ENCODE measurements at regions not wholly inside any gene's neighbourhood (a gene's known extent, or its start where the extent isn't known, plus 50 kb on each side); places are given as distances from the start of the nearest gene placed in this dataset.

DNA sequence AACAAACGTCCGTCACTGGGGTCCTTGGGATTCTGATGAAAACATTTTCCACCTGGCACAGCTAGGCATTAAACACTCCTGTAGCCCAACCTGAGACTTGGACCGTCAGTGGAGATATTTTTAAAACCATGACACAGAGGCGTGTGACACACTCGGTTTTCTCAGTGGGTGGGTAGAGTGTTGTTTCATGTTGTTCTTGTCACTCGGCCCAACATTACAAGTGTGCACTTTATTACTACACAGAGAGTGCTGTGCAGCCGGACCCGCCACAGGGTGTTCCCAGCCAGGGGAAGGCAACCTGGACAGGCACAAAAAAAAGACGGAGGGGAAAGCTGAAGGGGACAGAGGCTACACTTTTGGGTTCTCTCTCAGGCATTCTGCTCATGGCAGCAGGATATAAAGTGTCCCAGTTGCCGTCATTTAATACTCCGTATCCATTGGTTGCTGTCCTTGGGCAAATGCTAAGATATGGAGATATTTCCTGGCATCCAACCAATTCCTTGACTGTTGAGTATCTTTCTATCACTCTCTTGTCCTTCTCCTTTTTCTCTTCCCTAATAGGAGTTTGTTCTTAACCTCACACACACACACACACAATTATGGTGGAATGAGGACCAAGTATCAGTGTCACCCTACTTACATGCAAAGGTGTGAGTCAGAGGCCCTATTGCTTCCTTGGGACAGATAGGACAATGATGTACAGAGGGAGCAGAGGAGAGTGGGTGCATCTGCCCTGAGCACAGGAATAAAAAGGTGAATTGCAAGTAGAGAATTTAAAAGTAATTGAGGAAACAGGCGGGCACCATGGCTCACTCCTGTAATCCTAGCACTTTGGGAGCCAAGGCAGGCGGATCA is 154.1 kb upstream of the SOX9 start:
- Histone ChIP-seq H3K9ac (ENCODE audit: low read length) (no peak overlapping the region), H3K36me3 (ENCODE audit: low read length) (no peaks in the 10 kb centered on the region), H3K4me3 (ENCODE audit: insufficient read depth, low read length, poor library complexity, severe bottlenecking) (no peak overlapping the region), H2AFZ (ENCODE audit: low read depth, low read length, severe bottlenecking) (no peak overlapping the region), H3F3A (ENCODE audit: insufficient read depth) (no peaks in the 10 kb centered on the region), H3K27ac (ENCODE audit: low read depth, low read length) (no peak overlapping the region), H3K9me3 (ENCODE audit: insufficient read depth, low read length) (no peaks in the 10 kb centered on the region), H3K9me2 (replicated peaks; ENCODE audit: insufficient read depth, low read length) (no peaks in the 10 kb centered on the region; the same call in 1 of the 2 replicates), H3K79me2 (ENCODE audit: insufficient read depth, low read length) (no peaks in the 10 kb centered on the region), H3K27me3 (ENCODE audit: low read length) (no peaks in the 10 kb centered on the region), H3K4me2 (ENCODE audit: low read depth, low read length, poor library complexity, severe bottlenecking) (no peak overlapping the region), H4K20me1 (ENCODE audit: low read depth, low read length) (no peaks in the 10 kb centered on the region)
- TF ChIP-seq, protein P1, sequence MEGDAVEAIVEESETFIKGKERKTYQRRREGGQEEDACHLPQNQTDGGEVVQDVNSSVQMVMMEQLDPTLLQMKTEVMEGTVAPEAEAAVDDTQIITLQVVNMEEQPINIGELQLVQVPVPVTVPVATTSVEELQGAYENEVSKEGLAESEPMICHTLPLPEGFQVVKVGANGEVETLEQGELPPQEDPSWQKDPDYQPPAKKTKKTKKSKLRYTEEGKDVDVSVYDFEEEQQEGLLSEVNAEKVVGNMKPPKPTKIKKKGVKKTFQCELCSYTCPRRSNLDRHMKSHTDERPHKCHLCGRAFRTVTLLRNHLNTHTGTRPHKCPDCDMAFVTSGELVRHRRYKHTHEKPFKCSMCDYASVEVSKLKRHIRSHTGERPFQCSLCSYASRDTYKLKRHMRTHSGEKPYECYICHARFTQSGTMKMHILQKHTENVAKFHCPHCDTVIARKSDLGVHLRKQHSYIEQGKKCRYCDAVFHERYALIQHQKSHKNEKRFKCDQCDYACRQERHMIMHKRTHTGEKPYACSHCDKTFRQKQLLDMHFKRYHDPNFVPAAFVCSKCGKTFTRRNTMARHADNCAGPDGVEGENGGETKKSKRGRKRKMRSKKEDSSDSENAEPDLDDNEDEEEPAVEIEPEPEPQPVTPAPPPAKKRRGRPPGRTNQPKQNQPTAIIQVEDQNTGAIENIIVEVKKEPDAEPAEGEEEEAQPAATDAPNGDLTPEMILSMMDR (IDR thresholded peaks at IDR 0.05; ENCODE audit: insufficient read depth, low read length, poor library complexity, severe bottlenecking), result no peak

DNA sequence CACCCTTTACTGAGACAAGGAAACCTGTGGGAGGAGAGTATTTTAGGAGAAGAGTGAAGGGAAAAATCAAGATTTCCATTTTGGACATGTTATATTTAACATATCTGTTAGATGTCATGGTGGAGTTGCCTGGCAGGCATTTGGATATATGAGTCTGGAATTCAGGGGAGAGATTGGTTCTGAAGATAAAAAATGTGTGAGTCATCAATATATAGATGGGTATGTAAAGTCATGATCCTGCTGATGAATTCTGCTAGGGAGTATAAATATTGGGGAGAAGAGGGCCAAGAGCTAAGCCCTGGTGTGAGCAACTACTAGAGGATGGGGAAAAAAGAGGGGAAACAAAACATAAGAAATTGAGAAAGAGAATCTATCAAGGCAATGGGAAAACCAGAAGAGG is 151.3 kb upstream of the SOX9 start:
- Histone ChIP-seq H3K27ac (ENCODE audit: low read depth, low read length) (no peak overlapping the region), H3K27me3 (ENCODE audit: low read length) (no peaks in the 10 kb centered on the region), H3K9me3 (ENCODE audit: insufficient read depth, low read length) (no peaks in the 10 kb centered on the region), H3K9me2 (replicated peaks; ENCODE audit: insufficient read depth, low read length) (no peaks in the 10 kb centered on the region; the same call in 1 of the 2 replicates), H3K79me2 (ENCODE audit: insufficient read depth, low read length) (no peaks in the 10 kb centered on the region), H3K9ac (ENCODE audit: low read length) (no peak overlapping the region), H4K20me1 (ENCODE audit: low read depth, low read length) (no peaks in the 10 kb centered on the region), H3K36me3 (ENCODE audit: low read length) (no peaks in the 10 kb centered on the region), H3K4me3 (ENCODE audit: insufficient read depth, low read length, poor library complexity, severe bottlenecking) (no peak overlapping the region), H3F3A (ENCODE audit: insufficient read depth) (no peaks in the 10 kb centered on the region), H3K4me2 (ENCODE audit: low read depth, low read length, poor library complexity, severe bottlenecking) (no peak overlapping the region), H2AFZ (ENCODE audit: low read depth, low read length, severe bottlenecking) (no peak overlapping the region)
- TF ChIP-seq EZH2phosphoT487 (conservative IDR thresholded peaks at IDR 0.05; ENCODE audit: low read length), result no peak
- TF ChIP-seq, protein P1 (IDR thresholded peaks at IDR 0.05; ENCODE audit: insufficient read depth, low read length, poor library complexity, severe bottlenecking), result no peak

GRCh38 chr17:71970312-71970711 is 150.5 kb upstream of the SOX9 start:
- Histone ChIP-seq H3K9ac (ENCODE audit: low read length) (no peak overlapping the region), H3K27ac (ENCODE audit: low read depth, low read length) (no peak overlapping the region), H3K79me2 (ENCODE audit: insufficient read depth, low read length) (no peaks in the 10 kb centered on the region), H3K9me3 (ENCODE audit: insufficient read depth, low read length) (no peaks in the 10 kb centered on the region), H3F3A (ENCODE audit: insufficient read depth) (no peaks in the 10 kb centered on the region), H3K4me3 (ENCODE audit: insufficient read depth, low read length, poor library complexity, severe bottlenecking) (no peak overlapping the region), H3K9me2 (replicated peaks; ENCODE audit: insufficient read depth, low read length) (no peaks in the 10 kb centered on the region; the same call in 1 of the 2 replicates), H3K36me3 (ENCODE audit: low read length) (no peaks in the 10 kb centered on the region), H3K4me2 (ENCODE audit: low read depth, low read length, poor library complexity, severe bottlenecking) (no peak overlapping the region), H4K20me1 (ENCODE audit: low read depth, low read length) (no peaks in the 10 kb centered on the region), H3K27me3 (ENCODE audit: low read length) (no peaks in the 10 kb centered on the region), H2AFZ (ENCODE audit: low read depth, low read length, severe bottlenecking) (no peak overlapping the region)
- no peak for TF ChIP-seq EZH2phosphoT487 (conservative IDR thresholded peaks at IDR 0.05; ENCODE audit: low read length)

DNA sequence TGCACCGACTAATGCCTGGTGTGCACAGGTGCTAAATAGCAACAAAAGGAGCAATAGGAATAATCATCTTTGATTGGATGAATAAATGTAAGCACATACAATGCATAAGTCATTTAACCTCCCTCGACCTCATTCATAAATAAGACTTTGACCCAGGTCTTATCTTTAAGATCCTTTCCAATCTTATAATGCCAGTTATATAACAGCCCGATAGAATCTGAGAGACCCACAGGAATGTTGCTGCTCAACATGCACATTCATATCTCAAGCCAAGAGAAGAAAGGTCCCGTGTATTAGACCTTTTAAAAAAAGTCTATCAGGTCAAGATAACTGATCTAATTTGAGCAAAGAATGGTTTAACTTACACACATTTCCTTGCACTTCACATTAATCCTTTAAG is 146.8 kb upstream of the SOX9 start:
- H3K79me2 ChIP-seq (ENCODE audit: insufficient read depth, low read length), result no peaks in the 10 kb centered on the region
- no peaks in the 10 kb centered on the region for H3K9me2 ChIP-seq (replicated peaks; ENCODE audit: insufficient read depth, low read length)
- no peak overlapping the region for H3K4me2 ChIP-seq (ENCODE audit: low read depth, low read length, poor library complexity, severe bottlenecking)
- H3K27ac ChIP-seq (ENCODE audit: low read depth, low read length), result no peak overlapping the region
- H2AFZ ChIP-seq (ENCODE audit: low read depth, low read length, severe bottlenecking), result no peak overlapping the region
- H3K9ac ChIP-seq (ENCODE audit: low read length), result no peak overlapping the region
- H3K9me3 ChIP-seq (ENCODE audit: insufficient read depth, low read length), result no peaks in the 10 kb centered on the region
- no peak overlapping the region for H3K4me3 ChIP-seq (ENCODE audit: insufficient read depth, low read length, poor library complexity, severe bottlenecking)
- no peaks in the 10 kb centered on the region for H4K20me1 ChIP-seq (ENCODE audit: low read depth, low read length)
- TF ChIP-seq, protein P1 (IDR thresholded peaks at IDR 0.05; ENCODE audit: insufficient read depth, low read length, poor library complexity, severe bottlenecking), result no peak
- TF ChIP-seq EZH2phosphoT487 (conservative IDR thresholded peaks at IDR 0.05; ENCODE audit: low read length), result no peak
- no peaks in the 10 kb centered on the region for H3K36me3 ChIP-seq (ENCODE audit: low read length)
- H3K27me3 ChIP-seq (ENCODE audit: low read length), result no peaks in the 10 kb centered on the region
- no peaks in the 10 kb centered on the region for H3F3A ChIP-seq (ENCODE audit: insufficient read depth)
